CD4-positive, alpha-beta T cell (primary cell): ENCODE measurements at regions not wholly inside any gene's neighbourhood (a gene's known extent, or its start where the extent isn't known, plus 50 kb on each side); places are given as distances from the start of the nearest gene placed in this dataset.

Experiments
- ATAC-seq: fragments of 200-7000 bp; cut with Tn5 transposase; one replicate; pipeline ENCODE4 v1.10.0; 2022; ENCODE audit warnings: mild to moderate bottlenecking; ENCODE audit not compliant: poor library complexity
- CTCF ChIA-PET: fragments of 350-600 bp; sonication (Branson Sonifier 250); formaldehyde crosslinking; loops from one replicate; lab custom pipeline; 2021; ENCODE audit warnings: antibody characterized with exemption, inconsistent platforms; lab: Charles Lee
- POLR2A ChIA-PET: fragments of 350-600 bp; sonication (Branson Sonifier 250); formaldehyde crosslinking; loops from one replicate; lab custom pipeline; 2021; ENCODE audit warnings: antibody characterized with exemption, inconsistent platforms; lab: Charles Lee
- DNase-seq, 14 experiments: peaks; one replicate each; pipeline ENCODE4 v3.0.0-alpha.2; 2013 to 2020; ENCODE audit warnings: mixed read lengths in 2 of 14
- H3K27ac ChIP-seq, 2 donors: one replicate each; pipeline versions ENCODE4 v1.5.1 to v1.7.0; 2013; ENCODE audit warnings: low read length in 2 of 2, low read depth in 1 of 2, mild to moderate bottlenecking in 1 of 2
- H3K27me3 ChIP-seq, 2 experiments: 1 replicate in 1 of 2; 2 replicates in 1 of 2; pipeline versions ENCODE4 v1.6.1 to v1.7.0; 2013; ENCODE audit warnings: low read length in 2 of 2, control low read depth in 1 of 2, mild to moderate bottlenecking in 1 of 2, moderate library complexity in 1 of 2; ENCODE audit not compliant: insufficient read depth in 2 of 2, control insufficient read depth in 1 of 2
- H3K36me3 ChIP-seq: one replicate; pipeline ENCODE4 v1.6.1; 2013; ENCODE audit warnings: low read length, control low read depth; ENCODE audit not compliant: insufficient read depth
- H3K4me1 ChIP-seq: one replicate; pipeline ENCODE4 v1.6.1; 2013; ENCODE audit warnings: low read length, control low read depth; ENCODE audit not compliant: insufficient read depth
- H3K4me3 ChIP-seq: one replicate; pipeline ENCODE4 v1.5.1; 2013; ENCODE audit warnings: mild to moderate bottlenecking, low read length, moderate library complexity
- H3K9me3 ChIP-seq, 2 experiments: 1 replicate in 1 of 2; 2 replicates in 1 of 2; pipeline versions ENCODE4 v1.6.1 to v1.7.0; 2013; ENCODE audit warnings: low read length in 2 of 2, mild to moderate bottlenecking in 2 of 2, control low read depth in 1 of 2, moderate library complexity in 1 of 2; ENCODE audit not compliant: control insufficient read depth in 1 of 2, insufficient read depth in 1 of 2
- H3K27ac Mint-ChIP-seq: one replicate; pipeline ENCODE4 v1.8.0; 2020; ENCODE audit warnings: mixed read lengths
- H3K27me3 Mint-ChIP-seq: one replicate; pipeline ENCODE4 v1.8.0; 2021; ENCODE audit warnings: mixed read lengths
- H3K36me3 Mint-ChIP-seq: one replicate; pipeline ENCODE4 v1.8.0; 2021; ENCODE audit warnings: low read depth, mixed read lengths
- H3K4me1 Mint-ChIP-seq: one replicate; pipeline ENCODE4 v1.8.0; 2021; ENCODE audit warnings: low read depth, mixed read lengths
- H3K4me3 Mint-ChIP-seq: one replicate; pipeline ENCODE4 v1.8.0; 2020; ENCODE audit warnings: mild to moderate bottlenecking, mixed read lengths
- H3K9me3 Mint-ChIP-seq: one replicate; pipeline ENCODE4 v1.8.0; 2020; ENCODE audit warnings: mixed read lengths
- CTCF ChIP-seq: fragments of 200-600 bp; IDR thresholded peaks from one replicate; pipeline ENCODE4 v1.8.0; 2022; ENCODE audit warnings: antibody characterized with exemption, mild to moderate bottlenecking
- intact Hi-C, 2 experiments: fragments of 100-400 bp; cut with DNase I in 1 of 2; cut with micrococcal nuclease in 1 of 2; formaldehyde crosslinking; loops; one replicate each; pipeline versions ENCODE4 v1.15.1 to v1.9.0; 2023 to 2025; cut with DNase I, micrococcal nuclease

GRCh38 chr2:180324182-180324581 lies 317.1 kb upstream of the CWC22 start:
- Mint-ChIP-seq H3K4me1 (no peaks in the 10 kb centered on the region), H3K27ac (no peak overlapping the region), H3K36me3 (no peaks in the 10 kb centered on the region), H3K27me3 (no peaks in the 10 kb centered on the region), H3K4me3 (no peak overlapping the region), H3K9me3 (peaks cover 2% of the 10 kb centered on the region)
- ATAC-seq = no peak
- CTCF ChIA-PET = no interaction called here
- TF ChIP-seq CTCF = no peak
- Histone ChIP-seq H3K36me3 (no peaks in the 10 kb centered on the region), H3K27ac (no peak overlapping the region), H3K27me3 (no peaks in the 10 kb centered on the region), H3K9me3 (no peaks in the 10 kb centered on the region), H3K4me3 (no peak overlapping the region), H3K4me1 (no peaks in the 10 kb centered on the region)
- POLR2A ChIA-PET = no interaction called here
- intact Hi-C loops = no loop called here
- DNase-seq = no peak

- no peaks in the 10 kb centered on the region for H3K36me3 Mint-ChIP-seq
- ChIA-PET POLR2A (no interaction called here), CTCF (no interaction called here)
- no peak for ATAC-seq
- Histone ChIP-seq H3K4me3 (no peak overlapping the region), H3K27ac (no peak overlapping the region), H3K9me3 (no peaks in the 10 kb centered on the region), H3K4me1 (no peaks in the 10 kb centered on the region), H3K36me3 (no peaks in the 10 kb centered on the region), H3K27me3 (no peaks in the 10 kb centered on the region)
- intact Hi-C loops = no loop called here
- H3K27ac Mint-ChIP-seq = no peak overlapping the region
- no peak for DNase-seq
- no peaks in the 10 kb centered on the region for H3K27me3 Mint-ChIP-seq
- no peak overlapping the region for H3K4me3 Mint-ChIP-seq
- no peak for TF ChIP-seq CTCF
- no peaks in the 10 kb centered on the region for H3K4me1 Mint-ChIP-seq
- peaks cover 2% of the 10 kb centered on the region for H3K9me3 Mint-ChIP-seq
Observed at GRCh38 chr2:180322781-180323180, 315.7 kb upstream of the CWC22 start.

- intact Hi-C loops = no loop called here
- no peaks in the 10 kb centered on the region for H3K27me3 Mint-ChIP-seq
Observed at GRCh38 chr2:180319586-180320405, 312.7 kb upstream of the CWC22 start.

More at GRCh38 chr2:180319586-180320405, 312.7 kb upstream of the CWC22 start:
- Histone ChIP-seq H3K36me3 (no peaks in the 10 kb centered on the region), H3K4me1 (no peaks in the 10 kb centered on the region), H3K4me3 (no peak overlapping the region), H3K27me3 (no peaks in the 10 kb centered on the region), H3K9me3 (no peaks in the 10 kb centered on the region), H3K27ac (no peak overlapping the region)
- no peak overlapping the region for H3K27ac Mint-ChIP-seq
- CTCF ChIA-PET = no interaction called here
- H3K9me3 Mint-ChIP-seq = no peaks in the 10 kb centered on the region
- H3K4me1 Mint-ChIP-seq = no peaks in the 10 kb centered on the region
- no peak for DNase-seq
- ATAC-seq = no peak
- TF ChIP-seq CTCF = no peak
- no peak overlapping the region for H3K4me3 Mint-ChIP-seq
- H3K36me3 Mint-ChIP-seq = no peaks in the 10 kb centered on the region
- POLR2A ChIA-PET = no interaction called here
